Left renal cortex interstitium (tissue), 4 donors: ENCODE measurements at regions not wholly inside any gene's neighbourhood (a gene's known extent, or its start where the extent isn't known, plus 50 kb on each side); places are given as distances from the start of the nearest gene placed in this dataset.
"Not testable (repeated sequence)": the region's sequence is repeated elsewhere in the genome, so short reads cannot be mapped to it uniquely, and the experiment has no call there.

Experiments
- DNase-seq, 4 donors: peaks; one replicate each; pipeline ENCODE4 v3.0.0-alpha.2; 2013; ENCODE audit warnings: low read depth in 4 of 4, low spot score in 2 of 4, missing footprints in 1 of 4

GRCh38 chr21:20419772-20420171, 578.4 kb upstream of the NCAM2 start:
- DNase-seq: no peak

GRCh38 chr21:20424943-20425342, 573.3 kb upstream of the NCAM2 start:
- DNase-seq: no peak

- no peak for DNase-seq
Observed at GRCh38 chr21:20425856-20426255, 572.4 kb upstream of the NCAM2 start.

GRCh38 chr21:20440338-20440737, 557.9 kb upstream of the NCAM2 start:
- no peak for DNase-seq

- peak in 3 of 4 donors; percentile 4 to 16 (median 5) for DNase-seq
Observed at GRCh38 chr21:20443558-20444155, 554.6 kb upstream of the NCAM2 start.

- no peak for DNase-seq
Observed at GRCh38 chr21:20445971-20446370, 552.2 kb upstream of the NCAM2 start.

- DNase-seq: no peak
Observed at GRCh38 chr21:20451046-20451445, 547.2 kb upstream of the NCAM2 start.

- no peak for DNase-seq
Observed at GRCh38 chr21:20452935-20453334, 545.3 kb upstream of the NCAM2 start.

GRCh38 chr21:20459838-20460237, 538.4 kb upstream of the NCAM2 start:
- no peak for DNase-seq

- DNase-seq: no peak
Observed at GRCh38 chr21:20463362-20463761, 534.8 kb upstream of the NCAM2 start.

- DNase-seq: no peak
Observed at GRCh38 chr21:20469361-20469760, 528.8 kb upstream of the NCAM2 start.

- DNase-seq: no peak
Observed at GRCh38 chr21:20486303-20486702, 511.9 kb upstream of the NCAM2 start.

GRCh38 chr21:20502915-20503314, 495.3 kb upstream of the NCAM2 start:
- not testable (repeated sequence) for DNase-seq

GRCh38 chr21:20507783-20508182, 490.4 kb upstream of the NCAM2 start:
- DNase-seq: no peak

GRCh38 chr21:20511216-20511880, 486.9 kb upstream of the NCAM2 start:
- no peak for DNase-seq

GRCh38 chr21:20515446-20515845, 482.8 kb upstream of the NCAM2 start:
- no peak for DNase-seq

- no peak for DNase-seq
Observed at GRCh38 chr21:20519076-20519475, 479.1 kb upstream of the NCAM2 start.

GRCh38 chr21:20522611-20523010, 475.6 kb upstream of the NCAM2 start:
- DNase-seq: no peak

GRCh38 chr21:20523191-20523590, 475.0 kb upstream of the NCAM2 start:
- no peak for DNase-seq

- peak in 1 of 4 donors; percentile 35 for DNase-seq
Observed at GRCh38 chr21:20527731-20528460, 470.3 kb upstream of the NCAM2 start.

GRCh38 chr21:20537130-20537529, 461.1 kb upstream of the NCAM2 start:
- DNase-seq: no peak
